HEK293 (cell line): ENCODE measurements at regions not wholly inside any gene's neighbourhood (a gene's known extent, or its start where the extent isn't known, plus 50 kb on each side); places are given as distances from the start of the nearest gene placed in this dataset.

ENCODE experiments used
- CTCF ChIP-seq: fragments of 450-650 bp; formaldehyde crosslinking; IDR thresholded peaks from 2 replicates; pipeline ENCODE4 v1.5.1; 2016; ENCODE audit warnings: missing biosample characterization, missing genetic modification characterization
- EGR2 ChIP-seq: fragments of 450-650 bp; formaldehyde crosslinking; IDR thresholded peaks from 2 replicates; pipeline ENCODE4 v1.5.1; 2016; ENCODE audit warnings: low read depth, missing biosample characterization, missing genetic modification characterization
- GLI4 ChIP-seq: fragments of 450-650 bp; formaldehyde crosslinking; IDR thresholded peaks from 2 replicates; pipeline ENCODE4 v1.5.1; 2016; ENCODE audit warnings: missing biosample characterization, missing genetic modification characterization
- GLIS2 ChIP-seq: fragments of 450-650 bp; formaldehyde crosslinking; IDR thresholded peaks from 2 replicates; pipeline ENCODE4 v1.5.1; 2016; ENCODE audit warnings: missing biosample characterization, missing genetic modification characterization
- KLF8 ChIP-seq: fragments of 450-650 bp; formaldehyde crosslinking; IDR thresholded peaks from 2 replicates; pipeline ENCODE4 v1.5.1; 2016; ENCODE audit warnings: missing biosample characterization, missing genetic modification characterization
- RBAK ChIP-seq: fragments of 450-650 bp; formaldehyde crosslinking; IDR thresholded peaks from 2 replicates; pipeline ENCODE4 v1.5.1; 2016; ENCODE audit warnings: missing biosample characterization, missing genetic modification characterization
- SALL2 ChIP-seq: fragments of 450-650 bp; formaldehyde crosslinking; IDR thresholded peaks from 2 replicates; pipeline ENCODE4 v1.5.0; 2017; ENCODE audit warnings: missing biosample characterization, mild to moderate bottlenecking, missing genetic modification characterization, borderline replicate concordance
- YY1 ChIP-seq: fragments of 450-650 bp; formaldehyde crosslinking; IDR thresholded peaks from 2 replicates; pipeline ENCODE4 v1.5.1; 2018; ENCODE audit warnings: missing biosample characterization, missing genetic modification characterization
- ZNF114 ChIP-seq: fragments of 450-650 bp; formaldehyde crosslinking; IDR thresholded peaks from 2 replicates; pipeline ENCODE4 v1.5.0; 2017; ENCODE audit warnings: missing biosample characterization, missing genetic modification characterization
- ZNF366 ChIP-seq: fragments of 450-650 bp; formaldehyde crosslinking; conservative IDR thresholded peaks from 2 replicates; pipeline ENCODE4 v1.5.1; 2016; ENCODE audit warnings: missing biosample characterization, missing genetic modification characterization
- ZNF37A ChIP-seq: fragments of 450-650 bp; IDR thresholded peaks from 2 replicates; pipeline ENCODE4 v1.5.1; 2018; ENCODE audit warnings: missing biosample characterization, missing genetic modification characterization
- TF ChIP-seq, protein P1 (sequence below): fragments of 450-650 bp; formaldehyde crosslinking; IDR thresholded peaks from 2 replicates; pipeline ENCODE4 v1.5.1; 2016; ENCODE audit warnings: missing biosample characterization, missing genetic modification characterization

DNA sequence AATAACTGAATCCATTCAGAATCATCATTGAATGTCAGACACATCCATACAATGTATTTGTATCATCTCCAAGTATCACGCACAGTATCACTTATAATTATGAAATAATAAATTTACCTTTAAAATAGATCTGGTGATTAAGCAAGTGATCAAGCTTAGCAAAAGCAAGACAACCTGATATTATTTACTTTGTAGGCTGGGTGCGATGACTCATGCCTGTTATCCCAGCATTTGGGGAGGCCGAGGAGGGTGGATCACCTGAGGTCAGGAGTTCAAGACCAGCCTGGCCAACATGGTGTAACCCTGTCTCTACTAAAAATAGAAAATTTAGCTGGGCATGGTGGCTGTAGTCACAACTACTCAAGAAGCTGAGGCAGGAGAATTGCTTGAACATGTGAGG is 421.0 kb upstream of the NETO1 start:
- TF ChIP-seq CTCF (no peak), ZNF366 (tag by site-specific recombination) (no peak), RBAK (tag by site-specific recombination) (no peak), ZNF114 (tag by site-specific recombination) (no peak), KLF8 (tag by site-specific recombination) (no peak), GLI4 (tag by site-specific recombination) (no peak), ZNF37A (tag by site-specific recombination) (no peak), SALL2 (tag by site-specific recombination) (no peak), YY1 (no peak), EGR2 (tag by site-specific recombination) (no peak), GLIS2 (no peak)
- TF ChIP-seq, protein P1, sequence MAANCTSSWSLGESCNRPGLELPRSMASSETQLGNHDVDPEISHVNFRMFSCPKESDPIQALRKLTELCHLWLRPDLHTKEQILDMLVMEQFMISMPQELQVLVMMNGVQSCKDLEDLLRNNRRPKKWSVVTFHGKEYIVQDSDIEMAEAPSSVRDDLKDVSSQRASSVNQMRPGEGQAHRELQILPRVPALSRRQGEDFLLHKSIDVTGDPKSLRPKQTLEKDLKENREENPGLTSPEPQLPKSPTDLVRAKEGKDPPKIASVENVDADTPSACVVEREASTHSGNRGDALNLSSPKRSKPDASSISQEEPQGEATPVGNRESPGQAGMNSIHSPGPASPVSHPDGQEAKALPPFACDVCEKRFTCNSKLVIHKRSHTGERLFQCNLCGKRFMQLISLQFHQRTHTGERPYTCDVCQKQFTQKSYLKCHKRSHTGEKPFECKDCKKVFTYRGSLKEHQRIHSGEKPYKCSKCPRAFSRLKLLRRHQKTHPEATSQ, result no peak
